T-helper 2 cell (primary cell): ENCODE measurements at regions not wholly inside any gene's neighbourhood (a gene's known extent, or its start where the extent isn't known, plus 50 kb on each side); places are given as distances from the start of the nearest gene placed in this dataset.

Experiments used
- DNase-seq, 5 experiments: peaks; one replicate each; pipeline versions ENCODE4 v3.0.0 to v3.0.0-alpha.2; 2012 to 2022

DNA sequence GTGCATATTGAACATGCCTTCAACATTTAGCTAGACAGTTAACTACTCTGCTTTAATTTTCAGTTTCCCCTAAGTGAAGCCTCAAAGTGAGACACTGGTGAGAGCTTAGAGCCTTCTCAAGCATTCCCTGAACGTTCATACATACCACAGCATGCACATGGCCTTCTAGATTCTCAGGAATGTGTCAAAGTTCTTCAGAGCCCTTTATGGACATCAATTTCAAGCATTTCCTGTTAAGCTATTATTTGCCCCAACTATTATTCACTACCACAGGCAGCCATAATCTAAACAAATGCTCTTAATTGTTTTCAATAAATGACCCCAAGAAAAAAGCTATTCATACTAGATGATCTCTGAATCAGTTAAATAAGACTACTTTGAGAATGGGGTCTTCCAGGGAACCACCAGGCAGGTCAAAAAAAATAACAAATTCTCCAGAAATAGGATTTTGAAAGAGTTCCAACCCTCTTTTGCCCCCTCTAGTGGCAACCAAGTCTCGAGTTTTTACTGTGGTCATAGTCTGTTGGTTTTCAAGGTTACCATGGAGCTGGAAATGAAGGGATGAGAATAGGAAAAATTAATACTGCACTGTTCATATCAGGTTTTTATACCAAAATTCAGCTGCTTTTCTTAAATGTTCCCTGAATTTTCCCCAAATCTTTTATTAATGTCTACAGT lies 235.4 kb downstream of the RAB28 start:
- DNase-seq, result no peak

DNA sequence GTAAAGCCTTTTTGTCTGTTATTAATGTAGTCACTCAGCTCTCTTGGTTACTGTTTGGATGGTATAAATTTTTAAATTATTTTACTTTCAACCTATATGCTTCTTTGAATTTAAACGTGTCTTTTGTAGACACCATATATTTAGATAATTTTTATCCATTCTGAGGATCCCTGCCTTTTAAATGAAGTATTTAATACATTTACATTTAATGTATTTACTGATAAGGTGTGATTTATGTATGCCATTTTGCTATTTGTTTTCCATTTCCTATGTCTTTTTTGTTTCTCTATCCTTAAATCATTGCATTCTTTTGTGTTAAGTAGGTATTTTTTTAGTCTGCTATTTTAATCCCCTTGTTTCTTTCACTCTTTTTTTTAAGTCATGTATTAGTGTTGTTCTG lies 238.0 kb downstream of the RAB28 start:
- DNase-seq, result no peak

DNA sequence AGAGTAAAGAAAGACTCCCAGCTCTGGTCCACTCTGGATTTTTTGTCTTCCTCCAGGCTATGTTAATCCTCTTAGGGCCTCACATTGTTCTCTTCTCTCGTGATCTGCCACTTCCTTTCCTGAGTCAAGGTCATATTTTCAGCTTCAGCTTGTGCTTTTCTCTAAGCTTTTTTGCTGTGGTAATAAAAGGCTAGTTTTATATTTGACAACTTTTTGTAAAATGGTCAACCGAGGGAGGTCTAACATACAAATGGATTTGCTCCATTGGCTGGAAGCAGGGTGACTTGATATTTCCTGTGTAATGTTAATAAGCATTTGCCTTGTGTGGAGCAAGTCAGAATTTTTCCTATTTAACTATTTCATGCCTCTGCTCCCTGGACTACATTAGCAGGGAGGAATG lies 239.7 kb downstream of the RAB28 start:
- DNase-seq, result no peak

DNA sequence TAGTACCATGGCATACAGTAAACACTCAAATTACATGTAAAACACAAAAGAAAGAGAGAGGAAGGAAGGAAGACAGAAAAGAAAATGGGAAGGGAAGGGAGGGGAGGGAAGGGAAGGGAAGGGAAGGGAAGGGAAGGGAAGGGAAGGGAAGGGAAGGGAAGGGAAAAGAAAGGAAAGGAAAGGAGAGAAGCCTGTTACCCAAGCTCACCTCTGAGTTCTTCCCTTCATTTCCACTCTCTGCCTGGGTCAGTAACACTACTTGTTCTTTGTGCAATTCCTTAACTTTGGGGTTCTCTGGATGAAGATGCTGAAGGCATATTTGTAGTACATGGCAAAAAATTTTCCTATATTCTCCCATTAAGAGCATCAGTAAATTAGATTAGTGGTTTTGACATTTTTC lies 241.0 kb downstream of the RAB28 start:
- DNase-seq, result no peak

DNA sequence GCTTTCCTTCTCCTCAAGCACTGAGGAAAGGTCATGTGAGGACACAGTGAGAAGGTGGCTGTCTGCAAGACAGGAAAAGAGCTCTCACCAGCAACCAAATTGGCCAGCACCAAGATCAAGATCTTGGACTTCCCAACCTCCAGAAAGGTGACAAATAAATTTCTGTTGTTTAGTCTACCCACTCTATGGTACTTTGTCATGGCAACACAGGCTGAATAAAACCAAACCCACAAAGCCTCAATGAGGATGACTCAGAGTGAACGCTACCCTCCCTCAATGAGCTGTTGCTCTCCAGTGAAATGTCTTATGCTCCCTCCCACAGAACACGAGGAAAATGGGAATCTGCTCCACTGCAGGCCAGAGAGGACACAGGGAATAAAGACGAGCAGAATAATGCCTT lies 244.1 kb downstream of the RAB28 start:
- peak in 1 of 5 experiments; percentile 19 for DNase-seq

DNA sequence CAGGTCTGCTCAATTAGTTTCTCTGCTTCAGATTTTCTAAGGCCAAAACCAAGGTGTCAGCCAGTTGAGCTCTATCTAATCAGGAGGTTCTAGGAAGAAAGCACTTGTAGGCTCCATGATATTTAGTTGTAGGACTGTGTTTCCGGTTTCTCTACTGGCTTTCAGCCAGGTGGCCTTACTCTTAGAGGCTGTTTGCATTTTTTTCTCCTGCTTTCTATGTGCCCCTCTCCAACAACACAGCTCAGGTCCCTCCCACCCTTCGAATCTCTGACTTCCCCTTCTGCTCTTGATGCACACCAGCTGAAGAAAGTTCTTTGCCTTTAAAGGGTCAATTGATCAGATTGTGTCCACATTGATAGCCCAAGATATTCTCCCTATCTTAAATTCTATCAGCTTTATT lies 245.2 kb downstream of the RAB28 start:
- no peak for DNase-seq

DNA sequence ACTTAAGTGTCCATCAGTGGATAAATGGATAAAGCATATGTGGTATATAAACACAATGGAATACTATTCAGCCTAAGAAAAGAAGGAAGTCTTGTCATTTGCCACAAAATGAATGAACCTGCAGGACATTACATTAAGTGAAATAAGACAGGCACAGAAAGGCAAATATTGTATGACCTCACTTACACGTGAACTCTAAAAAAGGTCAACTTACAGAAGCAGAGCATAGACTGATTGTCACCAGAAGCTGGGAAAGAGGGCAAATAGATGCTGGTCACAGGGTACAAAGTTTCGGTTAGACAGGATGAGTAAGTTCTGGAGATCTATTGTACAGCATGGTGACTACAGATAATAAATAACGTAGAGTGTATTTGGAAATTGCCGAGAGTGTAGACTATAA lies 247.7 kb downstream of the RAB28 start:
- no peak for DNase-seq

DNA sequence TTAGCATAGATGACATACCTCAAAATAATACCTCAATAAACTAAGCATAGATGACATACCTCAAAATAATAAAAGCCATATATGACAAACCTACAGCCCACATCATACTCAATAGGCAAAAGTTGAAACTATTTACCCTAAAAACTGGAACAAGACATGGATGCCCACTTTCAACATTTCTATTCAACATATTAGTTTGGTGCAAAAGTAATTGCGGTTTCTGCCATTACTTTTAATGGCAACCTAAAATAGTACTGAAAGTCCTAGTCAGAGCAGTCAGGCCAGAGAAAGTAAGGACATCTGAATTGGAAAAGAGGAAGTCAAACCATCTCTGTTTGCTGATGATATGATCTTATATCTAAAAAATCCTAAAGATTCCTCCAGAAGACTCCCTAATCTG lies 250.4 kb downstream of the RAB28 start:
- DNase-seq, result no peak

DNA sequence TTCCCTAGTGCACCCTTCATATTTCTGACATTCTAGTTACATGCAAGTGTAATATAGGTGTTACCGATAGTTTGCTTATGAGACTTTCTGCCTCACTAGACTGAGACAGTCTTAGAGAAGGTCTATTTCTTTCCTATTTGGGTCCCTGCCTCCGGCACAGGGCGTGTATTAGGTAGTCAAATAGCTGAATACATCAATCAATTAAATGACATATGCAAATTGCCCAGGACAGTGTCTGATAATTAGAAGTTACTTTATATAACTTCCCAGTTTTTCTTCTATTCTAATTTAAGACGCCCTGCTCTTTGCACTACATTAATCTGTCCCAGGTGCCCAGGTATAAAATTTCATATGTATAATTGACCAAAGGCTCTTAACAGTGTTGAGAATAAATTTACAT lies 264.2 kb downstream of the RAB28 start:
- DNase-seq, result no peak

DNA sequence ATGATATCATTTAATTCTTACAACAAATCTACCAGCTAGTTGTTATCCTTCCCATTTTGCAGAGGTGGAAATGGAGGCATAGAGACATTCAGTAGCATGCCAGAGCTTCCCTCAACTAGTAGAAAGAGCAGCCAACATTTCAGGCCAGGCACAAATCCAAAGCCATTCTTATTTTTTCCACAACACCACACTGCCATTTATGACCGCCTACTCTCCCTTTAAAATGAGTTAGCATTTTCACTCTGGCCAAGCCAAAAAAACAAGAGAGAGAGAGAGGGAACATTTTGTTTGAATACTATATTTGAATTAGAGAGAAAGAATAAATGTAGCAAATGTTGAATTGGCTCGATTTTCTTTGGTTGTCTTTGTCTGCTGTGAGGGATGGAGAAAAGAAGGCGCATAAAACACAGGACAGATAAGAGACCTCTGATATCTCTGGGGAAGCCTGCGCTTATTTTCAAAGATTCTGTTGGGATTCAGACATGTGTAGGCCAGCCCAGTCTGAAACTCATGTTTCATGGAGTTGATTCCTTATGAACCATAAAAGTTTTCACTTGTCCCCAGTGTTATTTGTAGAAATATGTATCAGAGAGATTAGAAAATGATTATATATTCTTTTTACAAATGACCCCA lies 265.7 kb downstream of the RAB28 start:
- DNase-seq, result no peak

DNA sequence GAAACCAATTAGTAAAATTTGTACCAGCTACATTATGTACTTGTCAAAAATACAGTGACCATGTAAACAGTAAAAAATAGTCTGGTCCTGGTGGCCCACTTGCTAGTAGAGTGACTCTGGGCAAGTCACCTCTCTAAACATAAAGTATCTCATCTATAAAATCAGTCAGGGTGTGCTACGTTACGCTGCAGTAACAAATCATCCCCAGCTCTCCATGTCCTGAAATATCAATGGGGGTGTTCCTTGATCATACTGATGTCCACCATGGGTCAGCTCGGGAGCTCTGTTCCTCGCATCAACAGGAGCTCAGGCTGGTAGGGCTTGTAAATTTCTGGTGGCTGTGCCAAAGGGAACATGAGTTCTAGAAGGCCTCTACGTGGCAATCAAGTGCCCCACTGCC lies 268.6 kb downstream of the RAB28 start:
- DNase-seq, result no peak

DNA sequence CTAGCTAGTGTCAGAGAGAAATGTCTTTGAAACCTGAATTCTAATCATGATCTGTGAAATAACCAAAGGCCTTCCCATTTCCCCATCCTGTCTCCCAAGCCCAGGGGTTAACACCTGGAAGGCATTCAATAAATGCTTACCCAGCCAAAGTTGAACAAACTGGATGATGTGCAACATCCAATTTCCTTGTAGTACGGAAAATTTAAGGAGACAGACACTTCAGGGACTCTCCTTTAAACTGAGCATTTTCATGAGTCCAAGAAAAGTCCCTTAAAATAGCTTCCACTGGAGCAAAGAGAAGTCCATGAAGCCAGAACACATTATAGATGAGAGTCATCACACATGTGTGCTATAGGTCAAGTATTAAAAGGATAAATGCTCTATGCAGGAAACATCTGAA lies 271.2 kb downstream of the RAB28 start:
- no peak for DNase-seq

DNA sequence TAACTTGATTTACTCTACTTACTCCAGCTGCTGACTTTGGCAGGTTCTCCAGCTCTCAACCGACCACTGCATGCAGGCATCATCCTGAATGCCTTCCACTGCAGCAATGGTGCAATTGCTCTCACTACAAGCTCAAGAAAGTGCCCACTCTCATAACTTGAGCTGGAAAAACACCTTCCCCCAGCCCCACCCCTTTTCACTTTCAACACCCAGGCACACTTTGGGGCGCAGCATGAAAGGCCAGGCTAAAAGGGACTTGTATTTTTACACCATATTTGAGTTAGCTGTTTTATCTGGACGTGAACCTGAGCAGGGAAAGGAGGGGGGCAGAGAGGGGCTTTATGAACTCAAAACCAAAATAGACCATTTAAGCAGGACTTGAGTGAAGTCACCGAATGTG lies 274.5 kb downstream of the RAB28 start:
- DNase-seq, result no peak

DNA sequence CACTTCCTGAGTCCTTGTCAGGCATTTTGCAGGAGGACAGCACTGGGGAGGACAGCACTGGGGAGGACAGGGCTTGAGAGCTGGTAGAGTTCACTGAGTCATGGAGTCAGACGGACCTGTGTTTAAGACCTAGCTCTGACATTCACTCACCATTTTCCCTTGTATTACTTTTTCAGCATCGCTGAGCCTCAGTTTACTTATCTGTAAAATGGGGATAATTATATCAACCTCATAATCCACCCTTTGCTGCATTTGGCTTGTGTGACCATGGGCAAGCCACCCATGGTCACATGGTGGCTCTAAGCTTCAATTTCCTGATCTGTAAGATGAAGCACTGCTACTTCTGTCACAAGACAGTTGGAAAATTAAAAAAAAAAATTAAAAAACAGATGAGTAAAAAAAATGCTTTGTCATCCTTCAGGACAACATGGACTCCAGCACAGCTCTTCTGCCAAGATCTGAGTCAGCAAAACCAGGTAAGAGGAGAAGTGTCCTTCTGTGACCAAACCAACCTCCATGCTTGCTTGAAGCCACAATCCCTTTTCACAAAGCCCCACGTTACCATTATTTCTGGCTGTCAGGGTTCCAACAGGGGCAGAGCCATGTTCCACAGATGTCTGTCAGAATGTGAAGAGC lies 275.5 kb downstream of the RAB28 start:
- DNase-seq, result no peak

DNA sequence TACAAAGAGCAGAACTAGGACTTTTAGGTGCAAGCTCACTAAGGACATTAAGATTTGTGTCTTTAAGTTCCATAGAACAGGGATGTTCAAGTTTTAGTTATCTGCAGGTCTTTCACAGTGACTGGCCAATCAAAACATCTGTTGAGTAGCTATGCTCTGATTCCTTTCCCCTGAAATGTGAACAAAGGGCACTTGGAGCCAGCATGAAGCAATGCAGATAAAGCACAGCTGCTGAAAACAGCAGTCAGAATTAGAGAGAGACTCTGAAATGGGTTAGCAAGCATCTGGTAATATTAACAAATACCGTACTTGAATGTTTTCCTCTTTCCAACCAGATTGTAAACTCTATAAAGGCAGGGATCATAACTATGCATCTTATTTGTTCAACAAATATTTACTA lies 276.9 kb downstream of the RAB28 start:
- no peak for DNase-seq

DNA sequence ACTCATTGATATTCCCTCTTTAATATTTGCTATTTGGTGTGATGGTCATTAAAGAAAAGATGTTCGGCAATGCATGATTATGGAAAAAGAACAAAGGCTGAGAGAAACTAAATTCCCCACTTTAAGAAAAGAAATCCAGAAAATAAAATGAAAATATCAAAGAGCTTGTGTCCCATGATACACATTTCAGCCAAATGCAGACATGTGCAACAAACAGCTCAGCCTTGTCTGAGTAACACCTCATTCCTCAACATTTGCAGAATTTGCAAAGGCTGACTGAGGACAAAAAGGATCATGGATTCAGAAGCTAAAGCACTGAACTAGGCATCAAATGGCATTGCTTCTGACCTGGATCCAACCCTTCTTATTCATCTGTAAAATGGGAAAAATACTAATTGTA lies 281.0 kb downstream of the RAB28 start:
- DNase-seq, result no peak

DNA sequence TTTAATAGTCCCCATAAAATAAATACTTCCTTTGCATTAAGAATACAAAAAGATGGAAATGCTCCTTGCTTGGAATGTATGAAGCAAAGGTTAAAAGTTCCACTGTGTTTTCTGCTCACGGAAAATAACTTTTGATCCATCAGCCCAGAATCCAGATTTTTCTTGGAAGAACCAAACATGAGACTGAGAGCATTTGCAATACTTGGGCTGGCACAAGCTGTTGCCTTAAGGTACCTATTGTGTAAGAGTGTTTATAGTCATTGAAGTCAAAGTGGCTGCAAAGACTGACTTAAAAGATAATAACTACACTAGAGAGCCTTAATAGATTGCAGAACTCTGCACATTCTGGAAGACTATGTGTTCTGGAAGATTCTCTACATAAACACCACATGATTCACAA lies 281.4 kb downstream of the RAB28 start:
- no peak for DNase-seq

DNA sequence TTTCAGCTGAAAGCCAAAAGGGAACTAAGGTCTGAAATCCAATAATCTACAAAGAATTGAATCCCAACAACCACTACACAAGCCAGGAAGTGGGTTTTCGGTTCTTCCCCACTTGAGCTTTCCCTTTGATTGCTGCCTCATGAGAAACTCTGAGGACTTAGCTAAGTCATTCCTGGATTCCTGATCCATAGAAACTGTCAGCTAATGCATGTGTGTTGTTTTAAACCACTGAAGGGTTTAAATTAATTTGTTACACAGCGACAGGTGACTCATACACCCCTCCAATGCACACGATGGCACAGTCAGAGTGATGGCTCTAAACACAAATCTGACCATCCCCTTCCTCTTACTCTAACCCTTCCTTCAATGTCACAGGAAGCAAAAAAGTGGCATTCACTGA lies 282.9 kb downstream of the RAB28 start:
- no peak for DNase-seq

DNA sequence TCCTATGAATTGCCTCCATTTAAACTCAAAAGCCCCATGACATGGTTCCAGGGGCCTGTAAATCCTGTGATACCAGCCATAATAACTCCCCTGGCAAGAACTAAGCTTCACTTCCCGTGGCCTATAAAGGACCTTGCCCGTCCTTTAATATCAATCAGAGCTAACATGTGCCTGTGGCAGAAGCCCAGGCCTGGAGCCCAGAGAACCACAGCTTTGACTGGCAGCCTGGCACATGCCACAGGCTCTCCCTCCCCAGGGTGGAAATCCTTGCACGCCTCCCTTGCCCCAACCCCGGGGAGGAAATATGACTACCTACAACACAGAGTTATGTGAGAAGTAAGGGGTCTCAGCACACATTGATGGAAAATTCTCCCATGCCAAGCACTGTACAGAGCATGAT lies 287.4 kb downstream of the RAB28 start:
- no peak for DNase-seq

DNA sequence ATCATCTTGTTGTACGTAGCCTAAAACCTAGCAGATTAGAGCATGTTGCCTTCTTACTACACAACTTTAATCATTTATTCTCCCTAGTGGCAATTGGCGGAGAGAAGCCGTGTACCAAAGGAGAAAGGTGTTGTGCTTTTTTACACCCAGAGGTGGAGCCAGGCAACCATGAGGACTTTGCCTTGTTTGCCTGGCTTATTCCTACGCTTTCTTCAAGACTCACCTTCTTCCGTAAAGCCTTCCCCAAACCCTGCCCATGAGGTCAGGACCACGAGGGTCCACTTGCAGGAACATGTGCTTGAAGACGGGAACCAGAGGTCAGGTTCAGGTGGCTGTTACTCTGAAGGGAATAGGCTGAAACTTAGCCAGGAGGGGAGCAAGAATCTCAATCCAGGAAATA lies 290.5 kb downstream of the RAB28 start:
- no peak for DNase-seq

DNA sequence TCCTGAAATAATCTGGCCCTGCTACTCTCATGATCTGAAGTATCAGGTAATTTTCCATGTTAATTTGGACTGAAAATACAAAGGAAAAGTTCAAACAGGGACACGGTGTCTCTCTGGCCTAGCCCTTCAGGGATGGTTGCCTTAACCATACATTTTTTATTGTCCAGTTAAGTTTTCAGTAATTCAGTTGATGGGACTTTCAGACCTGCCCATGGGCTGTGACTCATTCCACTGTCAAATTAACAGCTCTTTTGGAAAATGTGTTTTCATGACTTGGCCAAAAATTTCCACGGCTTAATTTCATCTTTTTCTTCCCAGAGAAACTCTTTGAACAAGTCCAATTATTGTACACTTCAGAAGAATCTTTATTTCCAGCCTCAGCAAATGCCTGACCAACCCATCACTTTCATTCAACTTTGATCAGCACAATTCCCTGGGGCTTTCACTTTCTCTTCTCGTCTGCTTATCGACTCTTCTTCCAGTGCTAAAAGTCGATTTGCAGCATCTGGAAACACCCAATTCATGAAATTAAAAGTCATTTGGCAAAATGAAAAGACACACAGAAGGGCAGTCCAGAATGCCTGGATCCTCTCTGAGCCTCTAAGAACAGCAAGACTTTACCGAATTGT lies 293.9 kb downstream of the RAB28 start:
- DNase-seq, result no peak

DNA sequence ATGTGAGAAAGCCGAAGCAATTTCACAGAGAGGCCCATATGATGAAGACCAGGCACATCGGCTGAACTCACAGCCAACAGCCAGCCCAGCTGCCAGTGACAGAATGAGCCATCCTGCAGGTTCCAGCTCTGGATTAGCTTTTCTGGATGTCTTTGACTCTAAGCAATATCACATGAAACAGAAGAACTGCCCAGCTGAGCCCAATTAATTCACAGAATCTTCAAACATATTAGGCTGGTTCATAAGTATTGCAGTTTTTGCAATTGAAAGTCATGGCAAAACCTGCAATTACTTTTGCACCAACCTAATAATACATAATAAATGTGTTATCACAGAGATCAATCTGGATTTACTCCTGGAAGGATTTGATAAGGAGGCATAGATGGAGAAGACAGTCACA lies 299.9 kb downstream of the RAB28 start:
- no peak for DNase-seq

DNA sequence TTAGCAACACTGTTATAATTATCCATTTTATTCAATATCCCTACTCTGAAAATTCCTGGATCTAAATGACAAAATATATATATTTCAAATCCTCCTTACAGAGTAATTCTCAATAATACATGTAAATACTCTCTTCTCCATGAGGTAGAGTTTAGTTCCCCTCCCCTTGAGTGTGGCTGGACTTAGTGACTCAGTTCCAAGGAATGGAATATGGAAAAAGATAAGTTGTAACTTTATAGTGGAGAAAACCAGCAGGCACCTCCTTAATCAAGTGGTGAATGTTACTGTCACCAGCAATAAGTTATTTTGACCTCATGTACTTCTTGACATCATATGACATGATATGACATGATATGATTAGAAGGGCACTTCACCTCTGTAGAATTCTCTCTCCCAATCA lies 302.0 kb downstream of the RAB28 start:
- no peak for DNase-seq

DNA sequence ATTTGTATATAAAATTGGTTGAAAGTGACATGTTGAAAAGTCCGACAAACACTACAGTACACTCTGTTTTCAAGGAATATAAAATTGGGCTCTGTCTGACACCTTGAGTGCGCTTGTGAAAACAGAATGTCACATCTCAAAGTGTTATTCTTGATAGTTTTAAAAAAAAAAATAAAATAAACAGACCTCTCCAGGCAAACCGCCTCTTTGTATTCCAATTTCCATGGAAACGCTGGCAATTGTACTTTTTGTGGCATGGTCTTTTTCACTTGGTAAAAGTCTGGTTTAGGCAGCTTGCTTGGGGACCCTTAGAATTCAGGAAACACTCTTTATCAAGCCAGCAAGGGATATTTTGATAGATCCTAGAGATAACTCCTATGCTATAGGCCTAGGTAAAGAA lies 302.5 kb downstream of the RAB28 start:
- DNase-seq, result no peak
